ENCODE measurements at regions not wholly inside any gene's neighbourhood (a gene's known extent, or its start where the extent isn't known, plus 50 kb on each side); places are given as distances from the start of the nearest gene placed in this dataset.

DNA sequence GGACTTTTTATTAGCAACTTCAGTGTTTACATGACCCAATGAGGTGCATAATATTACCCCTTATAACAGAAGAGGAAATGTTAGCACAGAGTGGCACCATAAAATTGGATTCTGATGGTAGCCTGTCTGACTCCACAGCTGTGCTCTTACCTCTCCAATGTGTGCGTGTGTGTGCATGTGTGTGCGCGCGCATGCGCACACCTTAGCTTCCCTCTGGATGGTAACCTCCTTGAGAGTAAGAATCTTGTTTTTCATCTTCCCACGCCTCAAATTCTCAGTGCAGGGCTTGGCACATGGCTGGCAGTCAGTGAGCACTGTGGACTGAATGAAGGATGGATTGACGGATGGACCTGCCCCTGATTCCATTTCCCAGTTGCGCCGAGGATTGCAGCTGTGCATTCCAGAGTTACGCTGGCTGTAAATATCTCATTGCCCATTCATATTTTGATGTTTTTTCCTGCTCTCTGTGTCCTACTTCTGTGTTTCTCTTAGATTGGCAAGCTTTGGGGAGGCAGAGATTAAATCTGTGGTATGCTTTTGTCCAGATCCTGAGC lies 99.2 kb upstream of the WASF3 start:
- TF ChIP-seq RCOR1 (IDR thresholded peaks at IDR 0.05; ENCODE audit: insufficient replicate concordance, low read length) (no peak), POLR2A (IDR thresholded peaks at IDR 0.05; ENCODE audit: low read depth, low read length) (no peak), RAD21 (IDR thresholded peaks at IDR 0.05; ENCODE audit: low read length) (no peak), CEBPB (IDR thresholded peaks at IDR 0.05; ENCODE audit: low read depth, low read length) (no peak), MAZ (IDR thresholded peaks at IDR 0.05; ENCODE audit: borderline replicate concordance, low read depth, low read length) (no peak)
- TF ChIP-seq, protein P1, sequence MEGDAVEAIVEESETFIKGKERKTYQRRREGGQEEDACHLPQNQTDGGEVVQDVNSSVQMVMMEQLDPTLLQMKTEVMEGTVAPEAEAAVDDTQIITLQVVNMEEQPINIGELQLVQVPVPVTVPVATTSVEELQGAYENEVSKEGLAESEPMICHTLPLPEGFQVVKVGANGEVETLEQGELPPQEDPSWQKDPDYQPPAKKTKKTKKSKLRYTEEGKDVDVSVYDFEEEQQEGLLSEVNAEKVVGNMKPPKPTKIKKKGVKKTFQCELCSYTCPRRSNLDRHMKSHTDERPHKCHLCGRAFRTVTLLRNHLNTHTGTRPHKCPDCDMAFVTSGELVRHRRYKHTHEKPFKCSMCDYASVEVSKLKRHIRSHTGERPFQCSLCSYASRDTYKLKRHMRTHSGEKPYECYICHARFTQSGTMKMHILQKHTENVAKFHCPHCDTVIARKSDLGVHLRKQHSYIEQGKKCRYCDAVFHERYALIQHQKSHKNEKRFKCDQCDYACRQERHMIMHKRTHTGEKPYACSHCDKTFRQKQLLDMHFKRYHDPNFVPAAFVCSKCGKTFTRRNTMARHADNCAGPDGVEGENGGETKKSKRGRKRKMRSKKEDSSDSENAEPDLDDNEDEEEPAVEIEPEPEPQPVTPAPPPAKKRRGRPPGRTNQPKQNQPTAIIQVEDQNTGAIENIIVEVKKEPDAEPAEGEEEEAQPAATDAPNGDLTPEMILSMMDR (conservative IDR thresholded peaks at IDR 0.05; ENCODE audit: low read depth, low read length): no peak

All from IMR-90 (cell line).